ENCODE measurements at regions not wholly inside any gene's neighbourhood (a gene's known extent, or its start where the extent isn't known, plus 50 kb on each side); places are given as distances from the start of the nearest gene placed in this dataset.
A peak's percentile ranks its signal among the peaks of the same experiment; 100 is the strongest.

DNA sequence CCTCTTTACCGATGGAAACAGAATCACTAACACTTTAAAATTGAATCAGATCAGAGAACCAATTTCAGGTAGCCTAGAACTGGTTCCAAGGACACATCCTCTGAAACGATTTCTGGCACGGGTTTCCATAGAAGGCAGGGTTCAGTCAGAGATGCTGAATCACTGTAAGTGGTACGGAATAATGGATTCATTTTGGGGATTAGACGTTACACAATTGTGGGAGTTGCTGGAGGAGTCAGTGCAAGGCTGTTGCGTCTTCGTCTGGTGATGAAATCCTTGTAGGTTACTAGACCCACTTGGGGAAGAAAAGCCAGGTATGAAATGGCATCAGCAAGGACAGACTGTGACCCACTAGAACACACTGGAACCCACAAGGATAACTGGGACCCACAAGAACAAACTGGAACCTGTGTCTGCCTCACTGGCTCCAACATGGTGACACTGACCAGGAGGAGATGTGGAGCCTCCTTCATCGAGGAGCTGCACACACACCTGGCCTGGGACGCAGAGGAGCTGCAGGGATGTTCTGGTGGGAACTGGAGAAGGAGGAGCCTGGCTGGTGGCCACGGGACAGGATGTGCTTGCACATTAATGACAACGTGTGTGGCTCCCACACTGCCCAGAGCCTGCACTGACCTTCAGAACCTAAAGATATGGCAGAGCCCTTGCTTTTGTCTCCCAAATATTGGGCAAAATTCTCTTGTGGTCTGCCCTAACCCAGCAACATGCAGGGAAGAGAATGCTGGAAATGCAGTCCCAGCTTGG, 105.1 kb downstream of the TRAPPC11 start:
- no peak for DNase-seq

DNA sequence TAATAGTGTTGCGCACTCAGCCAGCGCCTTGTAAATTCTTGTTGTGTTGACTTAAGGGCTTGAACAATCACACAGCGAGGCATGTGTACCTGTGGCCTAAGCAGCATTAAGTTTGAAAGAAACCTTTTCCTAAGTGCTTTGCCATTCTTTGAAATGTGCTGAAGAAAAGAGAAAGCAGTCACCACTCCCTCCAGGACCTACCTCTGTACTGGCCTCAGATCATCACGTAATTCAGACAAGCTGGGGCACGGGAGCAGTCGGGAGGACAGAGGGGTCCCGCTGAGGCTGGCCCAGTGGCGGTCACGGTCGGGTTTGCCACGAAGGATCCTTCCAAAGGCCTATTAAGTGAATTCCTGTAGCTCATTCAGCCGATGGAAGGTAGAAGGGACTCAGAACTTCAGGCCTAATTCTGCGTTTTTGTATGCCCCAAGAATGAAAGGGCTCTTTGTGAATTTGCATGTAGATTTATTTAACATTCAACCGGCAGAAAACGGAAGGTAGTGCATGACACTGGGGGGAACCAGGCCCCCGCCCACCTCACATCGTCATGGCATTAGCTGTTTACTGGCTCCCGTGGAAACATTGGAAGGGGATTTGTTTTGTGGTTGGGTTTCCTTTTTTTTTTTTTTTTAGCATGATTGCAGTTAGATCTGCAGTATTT, 106.3 kb downstream of the TRAPPC11 start:
- DNase-seq, result no peak

DNA sequence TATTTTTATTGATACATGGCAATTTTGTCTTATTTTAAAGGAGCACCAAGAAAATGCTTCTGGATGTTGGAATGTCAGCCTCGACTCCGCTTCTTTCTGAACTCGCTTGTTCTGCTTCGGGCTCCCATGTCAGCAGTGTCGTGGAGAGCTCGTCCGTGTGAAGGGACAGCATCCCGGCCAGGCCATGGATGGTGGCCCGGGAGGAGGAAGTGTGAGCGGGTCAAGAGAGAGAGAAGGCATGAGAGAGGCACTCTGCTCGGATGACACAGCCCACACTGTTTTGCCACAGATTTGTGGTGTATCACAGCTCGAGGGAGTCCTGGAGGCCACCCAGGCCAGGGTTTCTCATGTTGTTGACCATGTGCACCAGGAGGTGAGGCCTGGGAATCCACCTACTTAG, 107.0 kb downstream of the TRAPPC11 start:
- no peak for DNase-seq

DNA sequence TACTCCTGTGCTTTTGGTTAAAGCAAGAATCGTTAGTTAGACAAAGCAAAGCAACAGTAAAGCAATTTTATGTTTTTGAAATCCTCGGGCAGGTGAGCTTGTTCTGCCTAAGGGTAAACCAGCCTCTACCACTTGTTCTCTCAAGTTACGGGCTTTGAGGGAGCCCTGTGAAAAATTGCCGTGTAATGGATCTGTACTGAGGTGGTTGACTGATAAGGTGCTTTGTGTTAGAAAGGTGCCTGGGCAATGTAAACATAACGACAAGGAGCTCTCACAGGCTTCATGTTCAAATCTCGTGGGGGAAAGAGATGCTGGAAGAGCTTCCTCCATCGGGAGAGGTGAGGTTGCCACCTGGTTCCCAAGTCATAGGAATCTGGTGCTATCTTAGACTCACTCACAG, 111.8 kb downstream of the TRAPPC11 start:
- DNase-seq, result no peak

DNA sequence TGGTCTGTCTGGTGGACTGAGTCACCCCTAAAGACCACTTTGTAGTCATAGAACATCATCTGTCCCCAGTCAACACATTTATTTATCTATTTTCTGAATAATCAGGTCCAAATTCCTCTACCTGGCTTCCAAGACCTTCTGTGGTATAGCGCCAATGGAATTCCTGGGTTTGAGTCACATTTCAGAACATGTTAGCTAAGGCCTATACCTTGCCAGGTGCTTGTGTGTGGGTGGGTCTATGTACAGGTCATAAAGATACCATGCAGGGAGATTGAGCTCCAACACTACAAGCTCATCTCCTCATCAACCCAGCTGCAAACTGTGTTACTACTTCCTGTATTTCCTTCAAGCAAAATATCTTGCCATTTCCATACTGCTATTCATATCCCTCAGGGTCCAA, 113.3 kb downstream of the TRAPPC11 start:
- DNase-seq, result no peak

DNA sequence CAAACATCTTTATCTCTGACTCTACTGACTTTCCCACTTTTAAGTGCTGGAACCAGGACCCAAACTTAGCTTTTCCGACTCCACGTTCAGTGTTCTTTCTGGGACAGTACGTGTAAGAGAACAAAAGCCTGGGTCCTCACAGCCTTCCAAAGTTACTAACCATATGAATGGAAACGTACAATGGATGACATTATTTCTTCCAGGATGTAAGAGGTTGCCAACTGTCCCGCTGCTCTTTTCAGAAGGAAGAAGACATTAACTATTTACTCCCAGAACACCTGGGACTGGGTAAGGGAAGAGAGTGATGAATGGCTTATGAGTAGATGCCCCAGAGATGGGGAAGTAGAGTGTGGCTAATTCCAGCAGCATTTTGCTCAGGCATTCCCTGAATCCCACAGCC, 114.7 kb downstream of the TRAPPC11 start:
- no peak for DNase-seq

DNA sequence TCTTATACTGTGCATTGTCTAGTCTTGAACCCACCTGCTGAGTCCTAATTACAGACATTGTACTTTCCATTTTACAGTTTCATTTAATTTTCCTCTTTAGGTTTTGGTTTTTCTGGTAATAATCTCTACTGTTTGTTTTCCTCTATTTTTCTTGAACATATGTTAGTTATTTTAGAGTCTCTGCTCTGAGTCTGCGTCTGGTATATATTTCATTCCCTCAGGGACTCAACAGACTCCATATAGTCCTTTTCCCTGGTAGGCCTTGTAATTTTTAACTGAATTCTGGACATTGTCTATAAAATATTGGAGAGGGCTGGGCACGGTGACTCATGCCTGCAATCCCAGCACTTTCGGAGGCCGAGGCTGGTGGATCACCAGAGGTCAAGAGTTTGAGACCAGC, 121.8 kb upstream of the STOX2 start:
- no peak for DNase-seq

DNA sequence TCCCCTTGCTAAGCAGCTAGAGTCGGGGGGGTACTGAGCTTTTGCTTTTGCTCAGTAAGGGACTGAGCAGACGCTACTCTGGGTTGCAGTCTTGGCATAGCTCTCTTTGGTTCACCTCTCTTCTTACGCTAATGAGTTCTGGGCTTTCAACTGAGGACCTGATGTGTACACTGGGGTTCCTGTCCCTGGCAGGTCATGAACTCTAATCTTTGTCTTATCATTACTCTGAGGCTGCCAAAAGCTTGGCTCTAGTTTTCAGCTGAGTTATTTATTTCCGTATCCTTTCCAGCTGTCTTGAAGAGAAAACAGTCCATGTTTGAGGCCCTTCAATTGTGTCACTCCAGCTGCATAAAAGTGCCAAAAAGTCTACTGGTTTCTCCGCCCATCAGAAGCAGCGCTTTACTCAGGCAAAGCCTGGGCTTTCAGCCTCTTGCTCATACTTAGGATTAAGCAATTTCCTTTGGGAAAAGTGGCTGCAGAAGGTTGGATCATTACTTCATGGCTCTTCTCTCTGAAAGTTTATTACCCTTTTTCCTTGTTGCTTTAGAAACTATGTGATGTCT, 121.0 kb upstream of the STOX2 start:
- DNase-seq, result no peak

DNA sequence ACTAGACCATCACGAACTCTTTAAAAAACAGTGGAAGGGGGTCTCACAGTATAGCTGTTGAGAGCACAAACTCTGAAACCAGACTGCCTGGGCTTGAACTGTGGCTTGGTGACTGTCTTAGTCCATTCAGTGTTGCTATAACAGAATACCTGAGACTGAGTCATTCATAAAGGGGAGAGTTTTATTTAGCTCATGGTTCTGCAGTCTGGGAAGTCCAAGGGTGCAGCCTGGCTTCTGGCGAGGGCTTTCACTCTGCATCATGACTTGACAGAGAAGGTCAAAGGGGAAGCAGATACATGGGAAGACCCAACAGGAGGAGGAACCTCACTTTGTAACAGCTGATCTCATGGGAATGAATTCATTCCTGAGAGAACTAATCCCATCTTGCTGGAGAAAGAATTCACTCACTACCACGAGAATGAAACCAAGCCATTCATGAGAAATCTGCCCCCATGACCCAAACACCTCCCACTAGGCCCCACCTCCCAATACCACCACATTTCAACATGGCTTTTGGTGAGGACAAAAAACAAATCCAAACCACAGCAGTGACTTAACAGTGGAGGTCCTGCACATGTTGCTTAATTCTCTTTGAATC, 116.7 kb upstream of the STOX2 start:
- no peak for DNase-seq

DNA sequence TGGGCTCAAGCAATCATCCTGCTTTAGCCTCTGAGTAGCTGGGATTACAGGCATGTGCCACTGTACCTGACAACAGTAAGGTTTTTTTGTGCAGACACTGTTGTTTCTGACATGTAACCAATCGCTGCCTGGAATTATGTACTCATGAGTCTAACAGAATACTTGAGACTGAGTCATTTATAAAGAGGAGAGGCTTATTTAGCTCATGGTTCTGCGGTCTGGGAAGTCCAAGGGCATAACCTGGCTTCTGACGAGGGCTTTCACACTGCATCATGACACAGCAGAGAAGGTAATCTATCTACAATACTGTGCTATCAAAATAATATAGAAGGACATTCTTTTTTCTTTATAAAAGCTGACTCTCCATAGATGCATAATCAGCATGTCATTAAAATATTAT, 115.5 kb upstream of the STOX2 start:
- no peak for DNase-seq

DNA sequence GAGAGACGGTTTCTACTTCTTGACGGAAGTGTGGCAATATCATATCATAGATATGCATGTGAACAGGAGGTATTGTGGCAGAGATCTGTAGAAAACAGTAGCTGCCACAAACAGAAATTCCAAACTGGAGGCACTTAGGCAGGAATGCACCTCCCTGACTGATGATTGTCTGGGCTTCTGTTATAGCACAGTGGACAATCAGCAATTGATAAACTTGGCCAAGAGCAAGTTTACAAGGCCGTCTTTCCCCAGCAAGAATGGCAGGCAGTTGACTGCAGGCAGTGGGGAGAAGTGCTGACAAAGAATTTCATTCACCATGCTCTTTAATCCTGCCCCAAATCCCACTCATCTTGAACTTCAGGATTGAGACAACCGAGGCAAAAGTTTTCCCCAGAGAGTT, 114.4 kb upstream of the STOX2 start:
- DNase-seq, result no peak

DNA sequence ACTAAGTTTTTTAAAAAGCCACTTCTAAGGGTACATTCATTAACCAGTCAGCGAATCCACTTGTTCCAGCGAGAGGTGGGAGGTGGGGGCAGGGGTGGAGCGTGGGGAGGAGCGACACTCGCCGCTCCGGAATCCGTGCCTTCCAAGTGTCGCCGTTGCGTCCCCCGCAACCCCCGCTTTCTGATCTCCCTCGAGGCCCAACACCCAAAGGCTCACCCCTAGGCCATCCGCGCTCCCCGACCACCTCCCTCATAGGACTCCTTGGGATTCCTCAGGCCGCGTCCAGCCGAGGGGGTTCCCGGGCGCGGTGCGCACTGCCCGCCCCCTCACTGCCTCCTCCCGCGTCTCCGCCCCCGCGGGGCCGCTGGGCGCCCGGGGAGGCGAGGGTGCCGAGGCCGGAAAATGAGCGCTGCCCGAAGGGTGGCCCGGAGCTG, 108.1 kb upstream of the STOX2 start:
- DNase-seq, result no peak

DNA sequence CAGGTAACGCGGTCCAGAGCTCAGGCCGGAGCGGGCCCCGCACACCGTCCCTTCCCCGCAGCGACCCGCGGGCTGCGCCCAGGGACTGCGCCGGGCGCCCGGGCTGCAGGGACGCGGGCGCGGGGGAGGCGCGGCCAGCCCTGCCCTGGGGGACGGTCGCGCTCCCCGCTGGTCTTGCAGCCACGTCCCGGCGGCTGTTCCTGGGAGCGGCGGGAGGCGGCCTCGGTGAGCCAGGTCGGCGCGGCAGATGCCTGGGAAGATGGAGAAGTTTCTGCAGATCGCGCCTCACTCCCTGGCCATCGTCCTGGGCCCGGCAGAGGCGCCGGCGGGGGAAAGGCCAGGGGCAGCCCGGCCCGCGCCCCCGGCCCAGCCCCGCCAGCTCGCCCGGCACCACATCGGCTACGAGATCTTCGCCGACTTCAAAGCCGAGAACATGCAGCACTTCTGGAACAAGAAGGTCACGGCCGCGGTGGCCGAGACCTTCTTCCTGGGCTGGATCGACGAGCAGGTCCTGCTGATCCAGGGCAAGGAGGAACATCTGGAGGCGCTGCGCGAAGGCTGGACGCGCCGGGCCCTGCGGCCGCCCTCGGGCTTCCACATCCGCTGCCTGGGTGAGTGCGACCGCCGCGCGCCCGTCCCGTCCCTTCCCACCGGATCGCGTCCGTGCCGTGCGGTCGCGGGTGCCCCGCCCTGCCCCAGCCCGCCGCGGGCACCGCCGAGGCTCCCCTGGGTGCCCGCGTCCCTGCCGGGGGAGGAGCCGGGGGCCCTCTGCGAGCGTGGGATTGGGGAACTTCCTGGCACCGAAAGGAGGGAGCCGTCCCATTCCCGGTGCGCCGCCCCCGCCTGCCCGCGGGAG, 107.4 kb upstream of the STOX2 start:
- no peak for DNase-seq

DNA sequence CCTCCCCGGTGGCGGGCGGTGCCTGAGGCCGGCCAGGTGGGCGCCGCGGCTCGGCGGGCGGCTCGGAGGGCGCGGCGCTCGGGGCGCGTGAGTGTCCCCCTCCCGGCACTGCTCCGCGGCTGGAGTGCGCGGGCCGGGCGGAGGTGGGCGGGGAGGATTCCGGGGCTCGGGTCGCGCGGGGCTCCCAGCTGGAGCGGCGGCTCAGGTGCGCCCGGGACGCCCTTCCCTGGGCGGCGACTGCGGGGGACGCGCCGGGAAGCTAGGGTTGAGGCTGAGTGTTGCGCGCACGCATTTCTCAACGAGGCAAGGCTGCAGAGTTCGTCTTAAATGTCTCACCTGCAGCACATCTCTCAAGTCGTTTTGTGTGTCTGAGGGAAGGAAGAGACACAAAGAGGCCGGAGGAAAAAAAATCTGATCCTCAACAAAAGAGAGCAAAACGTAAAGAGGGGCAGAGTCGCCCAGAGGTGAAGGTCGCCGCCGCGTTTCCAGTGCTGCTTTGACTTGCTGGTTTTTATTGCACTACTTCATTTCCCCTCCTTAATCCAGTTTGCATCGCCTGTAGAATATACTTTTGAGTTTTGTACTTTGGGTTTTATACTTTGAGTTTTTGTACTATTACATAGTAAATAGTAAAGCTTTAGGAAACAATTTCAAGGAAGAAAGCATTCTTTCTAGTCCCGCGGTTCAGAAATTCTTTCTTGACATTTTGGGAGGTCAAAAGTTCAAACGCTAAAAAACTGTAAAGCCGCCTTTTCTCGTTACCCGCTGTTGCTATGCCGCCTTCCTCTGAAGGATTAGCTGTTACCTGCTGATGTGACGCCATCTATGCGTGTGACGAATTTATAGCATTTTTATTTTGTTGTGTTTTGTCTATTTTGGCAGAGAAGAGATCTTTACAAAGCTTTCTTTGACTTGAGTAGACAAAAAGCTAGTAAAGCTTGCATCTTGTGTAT, 106.5 kb upstream of the STOX2 start:
- peak; percentile 8 for DNase-seq

DNA sequence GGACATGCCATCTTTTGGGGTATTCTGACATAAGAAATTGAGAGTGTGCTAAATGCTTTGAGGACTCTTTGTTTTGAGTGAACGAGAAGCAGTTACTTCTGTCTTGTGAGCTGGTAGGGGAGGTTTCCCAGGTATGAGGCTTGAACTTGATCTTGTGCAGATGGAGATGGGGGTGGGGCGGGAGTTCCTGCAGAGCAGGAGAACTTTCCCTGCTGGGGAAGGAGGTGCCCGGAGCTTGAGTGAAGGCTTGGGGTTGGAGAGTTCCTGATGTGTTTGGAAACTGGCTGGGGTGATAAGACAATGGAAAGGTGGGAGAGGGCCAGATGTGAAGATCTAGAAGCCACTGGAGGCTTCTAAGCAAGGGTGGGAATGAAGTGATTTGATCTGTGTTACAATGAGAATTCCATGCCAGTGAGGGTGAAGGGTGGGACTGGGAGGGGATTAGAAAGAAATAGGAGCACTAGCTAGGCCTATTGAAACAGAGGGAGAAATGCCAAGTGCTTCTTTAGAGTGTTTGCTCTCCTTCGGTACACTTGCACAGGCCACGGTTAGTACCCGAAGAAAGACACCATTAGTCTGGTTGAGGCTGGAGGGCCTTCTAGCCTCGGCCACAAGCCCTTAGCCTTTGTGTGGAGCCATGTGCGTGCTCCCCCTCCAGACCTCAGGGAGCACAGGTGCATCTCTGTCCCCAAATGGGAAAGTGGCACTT, 103.5 kb upstream of the STOX2 start:
- DNase-seq, result no peak

DNA sequence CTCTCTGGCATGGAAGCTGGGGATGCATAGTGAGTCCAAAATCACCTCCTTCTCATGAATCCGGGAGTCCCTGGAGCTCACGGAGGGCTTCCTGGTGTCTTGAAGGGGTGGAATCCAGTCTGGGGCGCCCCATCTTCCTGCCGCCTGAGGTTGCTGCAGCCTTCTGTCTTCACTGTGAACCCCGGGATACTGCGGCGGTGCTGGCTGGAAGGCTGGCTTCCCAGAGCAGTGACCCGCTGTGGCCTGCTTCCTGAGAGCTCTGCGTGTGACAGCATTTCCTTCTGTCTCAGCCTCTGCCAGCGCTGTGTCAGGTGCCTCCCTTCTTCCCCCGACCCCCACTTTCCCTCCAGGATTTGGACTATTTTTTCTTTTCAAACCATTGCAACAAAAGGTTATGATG, 98.8 kb upstream of the STOX2 start:
- DNase-seq, result no peak

DNA sequence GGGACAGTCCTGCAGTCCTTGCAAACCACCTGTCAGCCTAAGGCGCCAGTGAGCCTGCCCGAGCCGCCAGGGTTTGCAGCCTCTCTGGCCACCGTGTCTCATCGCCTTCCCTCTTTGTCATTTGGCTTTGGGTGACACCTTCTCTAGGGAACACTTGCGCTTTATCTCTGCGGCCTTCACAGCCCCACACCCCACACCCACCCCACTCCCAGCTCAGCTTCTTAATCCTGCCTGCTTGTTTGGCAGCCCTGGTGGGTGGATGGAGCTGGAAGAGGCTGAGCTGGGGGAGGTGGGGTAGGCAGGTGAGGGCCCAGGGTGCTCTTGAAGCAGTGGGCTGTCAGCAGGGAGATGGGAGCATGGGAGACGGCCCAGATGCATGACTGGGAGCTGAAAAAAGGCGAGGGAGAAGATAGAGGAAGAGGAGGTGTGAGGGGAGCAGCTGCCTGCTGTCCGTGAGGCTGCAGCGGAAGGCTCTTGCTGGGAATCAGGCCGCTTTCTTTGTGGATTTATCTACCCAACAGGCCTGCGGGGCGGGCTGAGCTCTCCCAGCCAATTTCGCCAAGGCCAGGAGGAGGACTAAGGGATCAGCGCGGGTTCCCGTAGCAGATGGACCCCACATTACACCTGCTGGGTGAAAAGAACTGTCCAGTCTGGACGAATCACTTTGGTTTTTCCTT, 97.5 kb upstream of the STOX2 start:
- no peak for DNase-seq

DNA sequence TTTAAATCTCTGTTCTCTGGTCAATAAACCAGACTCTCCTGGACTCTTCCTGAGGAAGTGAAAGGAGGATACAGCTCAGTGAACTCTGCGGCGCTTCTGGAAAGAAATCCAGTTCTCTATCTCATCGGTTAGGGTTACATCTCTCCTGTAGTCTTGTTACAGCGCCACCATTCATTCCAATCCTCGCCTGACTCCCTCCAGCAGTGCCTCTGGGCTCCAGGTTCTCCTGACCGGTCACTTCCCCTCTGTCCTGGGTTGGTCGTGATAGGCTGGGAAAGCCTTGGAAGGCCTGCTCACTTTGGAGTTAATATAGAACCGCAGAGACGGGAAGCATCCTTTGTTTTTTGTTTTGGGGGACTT, 97.0 kb upstream of the STOX2 start:
- DNase-seq, result no peak

DNA sequence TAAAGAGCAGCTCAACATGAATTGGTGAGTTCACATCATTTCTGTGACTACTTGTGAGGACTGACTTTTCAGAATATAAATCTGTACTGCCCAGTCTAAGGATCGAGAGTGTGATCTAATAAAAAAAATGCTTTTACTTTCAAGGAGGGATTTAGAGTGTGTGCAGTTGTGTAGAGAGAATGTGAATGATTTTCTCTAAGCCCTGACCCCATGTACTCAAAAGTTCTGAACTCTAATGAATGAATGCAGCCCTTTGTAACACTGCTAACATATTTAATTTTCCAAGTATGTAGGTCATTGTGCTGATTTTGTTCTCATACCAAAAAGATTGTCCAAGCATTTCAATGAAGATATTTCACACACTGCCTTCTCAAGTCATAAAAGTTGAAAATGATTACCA, 92.5 kb upstream of the STOX2 start:
- no peak for DNase-seq

DNA sequence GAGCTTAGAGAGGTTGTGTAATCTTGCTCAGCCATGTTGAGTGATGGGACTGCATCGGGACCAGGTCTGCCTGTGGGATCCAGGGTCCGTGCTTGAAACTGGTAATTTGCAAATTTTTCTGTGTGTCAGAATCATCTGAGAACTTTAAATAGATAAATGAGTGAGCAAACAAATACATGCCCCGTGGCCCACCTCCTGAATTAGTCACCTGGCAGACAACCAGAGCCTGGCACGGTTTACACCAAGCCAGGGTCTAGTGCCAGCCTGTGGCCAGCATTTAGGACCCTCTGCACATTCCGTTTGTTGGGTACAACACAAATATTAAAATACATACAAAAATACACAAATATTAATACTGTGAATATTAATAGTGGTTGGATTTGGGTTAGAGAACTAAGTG, 90.6 kb upstream of the STOX2 start:
- DNase-seq, result no peak

DNA sequence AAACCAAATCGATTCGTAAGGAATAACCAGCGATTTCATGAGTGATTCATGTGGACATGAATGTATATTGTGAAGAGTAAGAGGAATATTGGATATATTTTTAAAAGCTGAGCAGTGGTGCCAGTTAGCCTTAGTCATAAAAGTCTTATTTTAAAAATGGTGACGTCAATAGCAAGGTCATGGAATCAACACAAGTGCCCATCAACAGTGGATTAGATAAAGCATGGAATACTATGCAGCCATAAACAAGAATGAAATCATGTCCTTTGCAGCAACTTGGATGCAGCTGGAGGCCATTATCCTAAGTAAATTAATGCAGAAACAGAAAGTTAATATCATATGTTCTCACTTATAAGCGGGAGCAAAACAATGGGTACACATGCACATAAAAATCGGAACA, 89.0 kb upstream of the STOX2 start:
- DNase-seq, result no peak
